HepG2 (cell line): ENCODE measurements at regions not wholly inside any gene's neighbourhood (a gene's known extent, or its start where the extent isn't known, plus 50 kb on each side); places are given as distances from the start of the nearest gene placed in this dataset.

Experiments
- ATAC-seq: fragments of 200-7000 bp; cut with Tn5 transposase; 3 replicates; pipeline ENCODE4 v1.9.1; 2020; ENCODE audit warnings: mild to moderate bottlenecking, moderate library complexity
- BruUV-seq: library from RNA; stranded (reverse); fragments of 400-500 nt; replicated peaks from 2 replicates; lab custom pipeline; 2021; lab: Mats Ljungman, UMichigan
- CTCF ChIA-PET: fragments of 300-600 bp; formaldehyde crosslinking; extraction: SDS; loops from one replicate; lab custom pipeline; 2021; ENCODE audit warnings: low total read pairs, inconsistent platforms, low intra/inter-chr PET ratio; lab: Yijun Ruan, JAX
- POLR2A ChIA-PET: fragments of 350-600 bp; sonication (Branson Sonifier 250); formaldehyde crosslinking; loops from one replicate; lab custom pipeline; 2020; ENCODE audit warnings: antibody characterized with exemption, inconsistent platforms; lab: Yijun Ruan, JAX
- DNase-seq: peaks from one replicate; pipeline ENCODE4 v3.0.0-alpha.2; 2015; ENCODE audit warnings: low spot score
- FAIRE-seq: peaks from 3 replicates; lab custom pipeline; 2011; peaks lifted over from hg19 to GRCh38; lab: Jason Lieb, UNC
- H2AFZ ChIP-seq: one replicate; pipeline ENCODE4 v1.6.1; 2011; ENCODE audit warnings: low read length, inconsistent platforms
- H3K27ac ChIP-seq: fragments of 300-600 bp; 3 replicates; pipeline ENCODE4 v1.8.0; 2011; ENCODE audit warnings: mixed run types, mild to moderate bottlenecking, mixed read lengths, low read length, inconsistent platforms; ENCODE audit not compliant: insufficient read depth; ENCODE audit errors: extremely low read length
- H3K27me3 ChIP-seq, 2 experiments: fragments of 200-600 bp in 1 of 2; 2 replicates in 1 of 2; 3 replicates in 1 of 2; pipeline versions ENCODE4 v1.6.0 to v1.8.0; 2011; ENCODE audit warnings: low read length in 2 of 2, mild to moderate bottlenecking in 2 of 2, moderate library complexity in 2 of 2, inconsistent platforms in 1 of 2; ENCODE audit not compliant: insufficient read depth in 2 of 2, control insufficient read depth in 1 of 2
- H3K36me3 ChIP-seq, 2 experiments: fragments of 200-600 bp in 1 of 2; replicated peaks in 1 of 2; 2 replicates in 1 of 2; 3 replicates in 1 of 2; pipeline versions ENCODE4 v1.5.1 to v1.8.0; 2011; ENCODE audit warnings: low read length in 2 of 2, inconsistent platforms in 1 of 2; ENCODE audit not compliant: insufficient read depth in 2 of 2, control insufficient read depth in 1 of 2
- H3K4me1 ChIP-seq: 2 replicates; pipeline ENCODE4 v1.5.1; 2012; ENCODE audit warnings: low read length, inconsistent platforms; ENCODE audit not compliant: insufficient read depth
- H3K4me2 ChIP-seq: 2 replicates; pipeline ENCODE4 v1.6.0; 2011; ENCODE audit warnings: low read depth, low read length, inconsistent platforms
- H3K4me3 ChIP-seq, 3 experiments: fragments of 200-600 bp in 1 of 3; sonication (generic), shearing (Covaris generic) in 1 of 3; replicated peaks in 1 of 3; 2 replicates each; pipeline ENCODE4 v1.5.1; 2011 to 2016; ENCODE audit warnings: low read length in 3 of 3, inconsistent platforms in 2 of 3, low read depth in 2 of 3, mild to moderate bottlenecking in 2 of 3, control low read depth in 1 of 3, mixed read lengths in 1 of 3; ENCODE audit not compliant: insufficient read depth in 1 of 3
- H3K79me2 ChIP-seq: one replicate; pipeline ENCODE4 v1.6.1; 2011; ENCODE audit warnings: low read length, inconsistent platforms; ENCODE audit not compliant: insufficient read depth
- H3K9ac ChIP-seq: 2 replicates; pipeline ENCODE4 v1.6.0; 2011; ENCODE audit warnings: mild to moderate bottlenecking, low read depth, low read length, inconsistent platforms; ENCODE audit not compliant: insufficient read depth
- H3K9me3 ChIP-seq: 2 replicates; pipeline ENCODE4 v1.5.1; 2012; ENCODE audit warnings: mild to moderate bottlenecking, low read length
- H4K20me1 ChIP-seq: 2 replicates; pipeline ENCODE4 v1.6.0; 2011; ENCODE audit warnings: inconsistent platforms, mild to moderate bottlenecking, low read length, moderate library complexity; ENCODE audit not compliant: insufficient read depth
- CHD2 ChIP-seq: IDR thresholded peaks from 2 replicates; pipeline ENCODE4 v1.6.1; 2011; ENCODE audit warnings: low read depth, low read length, improper control_type of control experiment
- HMGA1 ChIP-seq: sonication (generic); formaldehyde crosslinking; conservative IDR thresholded peaks from 2 replicates; pipeline ENCODE4 v1.4.0; 2020; ENCODE audit warnings: missing genetic modification reagents
- RXRB ChIP-seq: IDR thresholded peaks from 2 replicates; pipeline ENCODE4 v1.6.1; 2016; ENCODE audit warnings: borderline replicate concordance, missing genetic modification reagents, missing compliant biosample characterization
- SNRNP70 ChIP-seq: fragments of 200-400 bp; formaldehyde crosslinking; IDR thresholded peaks from 2 replicates; pipeline ENCODE4 v1.6.1; 2017; ENCODE audit warnings: mild to moderate bottlenecking, low read depth, low read length, moderate library complexity
- SOX13 ChIP-seq, 3 experiments: fragments of 450-650 bp in 1 of 3; sonication (generic) in 1 of 3; formaldehyde crosslinking in 1 of 3; IDR thresholded peaks in 2 of 3; conservative IDR thresholded peaks in 1 of 3; 2 replicates each; pipeline versions ENCODE4 v1.5.0 to v1.6.1; 2016 to 2020; ENCODE audit warnings: antibody characterized with exemption in 1 of 3, mild to moderate bottlenecking in 1 of 3, missing compliant biosample characterization in 1 of 3, missing genetic modification reagents in 1 of 3, moderate library complexity in 1 of 3
- TP53 ChIP-seq: sonication (generic); formaldehyde crosslinking; conservative IDR thresholded peaks from 2 replicates; pipeline ENCODE4 v1.4.0; 2020; ENCODE audit warnings: missing genetic modification reagents
- ZNF235 ChIP-seq: sonication (generic); formaldehyde crosslinking; IDR thresholded peaks from 2 replicates; pipeline ENCODE4 v1.8.1; 2023; ENCODE audit warnings: mild to moderate bottlenecking, missing genetic modification reagents, borderline replicate concordance
- ZNF510 ChIP-seq: sonication (generic); formaldehyde crosslinking; IDR thresholded peaks from 2 replicates; pipeline ENCODE4 v1.4.0; 2020; ENCODE audit warnings: low read depth, mild to moderate bottlenecking, missing genetic modification reagents
- WGBS: methylation state at CpG from one replicate; pipeline ENCODE4 v1.1.6; 2017; ENCODE audit warnings: low lambda C conversion rate; 5-methylcytosine and 5-hydroxymethylcytosine counted together
- in situ Hi-C: cut with HindIII; loops from 2 replicates; pipeline ENCODE4 v1.10.0; 2017; ENCODE audit warnings: low pct_unique_long_range_greater_than_20kb; ENCODE audit not compliant: extremely low pct_ligation_motif_present
- intact Hi-C: fragments of 100-400 bp; cut with micrococcal nuclease; formaldehyde crosslinking; loops from one replicate; pipeline ENCODE4 v1.10.0; 2022; ENCODE audit not compliant: unreplicated experiment

- H3K4me2 ChIP-seq: no peak overlapping the region
- no peaks in the 10 kb centered on the region for H4K20me1 ChIP-seq
- no TSS peak for BruUV-seq
- ATAC-seq (no peak), FAIRE-seq (no peak), DNase-seq (no peak)
- no peak overlapping the region for H3K4me3 ChIP-seq
- in situ Hi-C loops: no loop called here
- H3K27ac ChIP-seq: no peak overlapping the region
- ChIA-PET CTCF (no interaction called here), POLR2A (no interaction called here)
- H3K36me3 ChIP-seq: no peaks in the 10 kb centered on the region
- intact Hi-C loops: no loop called here
- no peaks in the 10 kb centered on the region for H3K79me2 ChIP-seq
- no peaks in the 10 kb centered on the region; a peak in 1 of 5 replicates for H3K27me3 ChIP-seq
- no peak overlapping the region for H3K9ac ChIP-seq
- no peaks in the 10 kb centered on the region for H3K9me3 ChIP-seq
- H3K4me1 ChIP-seq: no peaks in the 10 kb centered on the region
- TF ChIP-seq ZNF510 (CRISPR knock-in tag) (no peak), SOX13 (IDR thresholded peaks at IDR 0.05) (no peak), SOX13 (CRISPR knock-in tag; conservative IDR thresholded peaks at IDR 0.05 in 1 of 2, IDR thresholded peaks at IDR 0.05 in 1 of 2) (no peak), TP53 (CRISPR knock-in tag) (no peak), SNRNP70 (no peak)
- H2AFZ ChIP-seq: no peak overlapping the region
- 0% methylated on average over 5 of the region's 5 CpGs for WGBS
Observed at GRCh38 chr3:117129516-117129915, 419.9 kb downstream of the TUSC7 start.

- H3K4me3 ChIP-seq: no peak overlapping the region
- H4K20me1 ChIP-seq: no peaks in the 10 kb centered on the region
- H3K4me2 ChIP-seq: no peak overlapping the region
- no peak for ATAC-seq
- in situ Hi-C loops (no loop called here), intact Hi-C loops (no loop called here)
- H3K27ac ChIP-seq: no peak overlapping the region
- H3K36me3 ChIP-seq: no peaks in the 10 kb centered on the region
- CTCF ChIA-PET: no interaction called here
- no peak for FAIRE-seq
- H3K79me2 ChIP-seq: no peaks in the 10 kb centered on the region
- no peaks in the 10 kb centered on the region for H3K4me1 ChIP-seq
- no peaks in the 10 kb centered on the region; a peak in 1 of 5 replicates for H3K27me3 ChIP-seq
- DNase-seq: no peak
- TF ChIP-seq ZNF235 (CRISPR knock-in tag): no peak
- no peak for TF ChIP-seq HMGA1 (CRISPR knock-in tag)
- TF ChIP-seq CHD2: no peak
- no peak for TF ChIP-seq RXRB (CRISPR knock-in tag)
- BruUV-seq: no TSS peak
- WGBS: 0% methylated on average over 1 of the region's 1 CpG
- POLR2A ChIA-PET: no interaction called here
- H2AFZ ChIP-seq: no peak overlapping the region
- no peak overlapping the region for H3K9ac ChIP-seq
- H3K9me3 ChIP-seq: no peaks in the 10 kb centered on the region
Observed at GRCh38 chr3:117130222-117130621, 420.6 kb downstream of the TUSC7 start.
